ENCODE measurements at regions not wholly inside any gene's neighbourhood (a gene's known extent, or its start where the extent isn't known, plus 50 kb on each side); places are given as distances from the start of the nearest gene placed in this dataset.
"Not testable (repeated sequence)": the region's sequence is repeated elsewhere in the genome, so short reads cannot be mapped to it uniquely, and the experiment has no call there.

GRCh38 chr10:30694518-30695228 is 65.1 kb upstream of the LYZL2 start:
- no peak for DNase-seq (ENCODE audit: low read depth, low spot score)
- Histone ChIP-seq H3K4me3 (ENCODE audit: low read depth, low read length) (no peak overlapping the region), H3K9me3 (ENCODE audit: control insufficient read depth, insufficient read depth, low read length) (peaks cover 4% of the 10 kb centered on the region), H3K27ac (ENCODE audit: low read depth, low read length) (no peak overlapping the region), H3K27me3 (ENCODE audit: control insufficient read depth, insufficient read depth, low read length) (no peaks in the 10 kb centered on the region)
- TF ChIP-seq CTCF (IDR thresholded peaks at IDR 0.05; ENCODE audit: low read depth, low read length), result no peak
- ChIA-PET POLR2A (no interaction called here), CTCF (no interaction called here)

GRCh38 chr10:30691639-30692015 is 62.1 kb upstream of the LYZL2 start:
- ChIA-PET CTCF (no interaction called here), POLR2A (no interaction called here)
- Histone ChIP-seq H3K27me3 (ENCODE audit: control insufficient read depth, insufficient read depth, low read length) (no peaks in the 10 kb centered on the region), H3K4me3 (ENCODE audit: low read depth, low read length) (no peak overlapping the region), H3K27ac (ENCODE audit: low read depth, low read length) (no peak overlapping the region), H3K9me3 (ENCODE audit: control insufficient read depth, insufficient read depth, low read length) (peaks cover 4% of the 10 kb centered on the region)
- no peak for TF ChIP-seq CTCF (IDR thresholded peaks at IDR 0.05; ENCODE audit: low read depth, low read length)
- no peak for DNase-seq (ENCODE audit: low read depth, low spot score)

DNA sequence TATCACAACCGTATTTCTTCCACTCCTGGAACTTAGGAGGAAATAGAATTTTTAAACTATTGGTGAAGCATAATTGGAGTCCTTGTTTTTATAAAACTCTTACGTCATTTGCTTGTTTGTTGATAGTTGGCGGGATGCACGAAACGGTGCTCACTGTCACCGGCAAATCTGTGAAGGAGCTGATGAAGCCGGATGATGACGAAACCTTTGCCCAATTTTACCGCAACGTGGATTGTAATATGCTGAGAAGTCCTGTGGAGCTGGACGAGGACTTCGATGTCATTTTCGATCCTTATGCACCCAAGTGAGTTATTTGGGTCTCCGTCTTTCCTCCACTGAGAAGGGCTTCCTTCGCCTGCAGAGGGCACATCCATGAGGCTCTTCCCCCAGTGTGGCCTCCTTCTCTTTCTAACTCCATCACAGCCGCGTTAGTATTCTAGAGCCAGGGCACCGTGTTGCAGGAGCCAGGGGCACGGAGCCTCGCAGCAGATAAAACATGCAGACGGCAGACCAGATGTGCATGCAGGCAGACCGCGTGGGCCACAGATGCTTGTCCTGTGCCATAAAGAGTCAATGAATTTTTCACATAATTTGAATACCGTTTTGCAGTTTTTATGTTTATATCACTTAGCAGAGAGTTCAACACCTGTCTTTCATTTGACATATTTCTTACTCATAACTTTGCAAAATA is 61.5 kb upstream of the LYZL2 start:
- DNase-seq (ENCODE audit: low read depth, low spot score); CTCF ChIA-PET: not testable (repeated sequence)

GRCh38 chr10:30688456-30688855 is 58.9 kb upstream of the LYZL2 start:
- peaks cover 4% of the 10 kb centered on the region for H3K9me3 ChIP-seq (ENCODE audit: control insufficient read depth, insufficient read depth, low read length)
- no peak overlapping the region for H3K4me3 ChIP-seq (ENCODE audit: low read depth, low read length)
- ChIA-PET CTCF (interaction anchor here (0.6 to 2.1 kb wide), 27 partner anchors 9 to 1174 kb away, joined by 3 to 10 read pairs (median 4); no protein-coding TSS in a partner anchor), POLR2A (no interaction called here)
- no peak for TF ChIP-seq CTCF (IDR thresholded peaks at IDR 0.05; ENCODE audit: low read depth, low read length)
- no peak overlapping the region for H3K27ac ChIP-seq (ENCODE audit: low read depth, low read length)
- DNase-seq (ENCODE audit: low read depth, low spot score), result no peak
- peaks cover 3% of the 10 kb centered on the region for H3K27me3 ChIP-seq (ENCODE audit: control insufficient read depth, insufficient read depth, low read length)

More for the DNA sequence above, 61.5 kb upstream of the LYZL2 start:
- H3K9me3 ChIP-seq (ENCODE audit: control insufficient read depth, insufficient read depth, low read length); POLR2A ChIA-PET; H3K27ac ChIP-seq (ENCODE audit: low read depth, low read length); H3K27me3 ChIP-seq (ENCODE audit: control insufficient read depth, insufficient read depth, low read length); H3K4me3 ChIP-seq (ENCODE audit: low read depth, low read length): not testable (repeated sequence)

- Histone ChIP-seq H3K27me3 (ENCODE audit: control insufficient read depth, insufficient read depth, low read length) (peaks cover 3% of the 10 kb centered on the region), H3K9me3 (ENCODE audit: control insufficient read depth, insufficient read depth, low read length) (peaks cover 4% of the 10 kb centered on the region), H3K27ac (ENCODE audit: low read depth, low read length) (no peak overlapping the region), H3K4me3 (ENCODE audit: low read depth, low read length) (no peak overlapping the region)
- ChIA-PET CTCF (interaction anchor here (0.6 to 2.1 kb wide), 41 partner anchors 9 to 1174 kb away, joined by 3 to 10 read pairs (median 4); no protein-coding TSS in a partner anchor), POLR2A (no interaction called here)
- DNase-seq (ENCODE audit: low read depth, low spot score), result peak; percentile 45
- TF ChIP-seq CTCF (IDR thresholded peaks at IDR 0.05; ENCODE audit: low read depth, low read length), result peak; percentile 98
These were observed 58.2 kb upstream of the LYZL2 start for GRCh38 chr10:30687698-30688213.

All from AG04450 (cell line).